HEK293 (cell line): ENCODE measurements at regions not wholly inside any gene's neighbourhood (a gene's known extent, or its start where the extent isn't known, plus 50 kb on each side); places are given as distances from the start of the nearest gene placed in this dataset.

Experiments
- CTCF ChIP-seq: fragments of 450-650 bp; formaldehyde crosslinking; IDR thresholded peaks from 2 replicates; pipeline ENCODE4 v1.5.1; 2016; ENCODE audit warnings: missing biosample characterization, missing genetic modification characterization
- GLI4 ChIP-seq: fragments of 450-650 bp; formaldehyde crosslinking; IDR thresholded peaks from 2 replicates; pipeline ENCODE4 v1.5.1; 2016; ENCODE audit warnings: missing biosample characterization, missing genetic modification characterization
- ZNF146 ChIP-seq: fragments of 450-650 bp; formaldehyde crosslinking; IDR thresholded peaks from 2 replicates; pipeline ENCODE4 v1.5.1; 2016; ENCODE audit warnings: missing biosample characterization, missing genetic modification characterization
- ZNF157 ChIP-seq: fragments of 450-650 bp; formaldehyde crosslinking; IDR thresholded peaks from 2 replicates; pipeline ENCODE4 v1.5.1; 2016; ENCODE audit warnings: missing biosample characterization, missing genetic modification characterization
- ZNF404 ChIP-seq: fragments of 450-650 bp; formaldehyde crosslinking; IDR thresholded peaks from 2 replicates; pipeline ENCODE4 v1.5.1; 2017; ENCODE audit warnings: missing biosample characterization, missing genetic modification characterization
- ZNF654 ChIP-seq: fragments of 450-650 bp; formaldehyde crosslinking; IDR thresholded peaks from 2 replicates; pipeline ENCODE4 v1.5.1; 2016; ENCODE audit warnings: low read depth, missing biosample characterization, missing genetic modification characterization
- ZNF664 ChIP-seq: fragments of 450-650 bp; formaldehyde crosslinking; IDR thresholded peaks from 2 replicates; pipeline ENCODE4 v1.5.1; 2016; ENCODE audit warnings: missing biosample characterization, missing genetic modification characterization
- ZSCAN30 ChIP-seq: fragments of 450-650 bp; IDR thresholded peaks from 2 replicates; pipeline ENCODE4 v1.5.1; 2018; ENCODE audit warnings: missing biosample characterization, mild to moderate bottlenecking, missing genetic modification characterization, moderate library complexity
- ZXDB ChIP-seq: fragments of 450-650 bp; formaldehyde crosslinking; IDR thresholded peaks from 2 replicates; pipeline ENCODE4 v1.5.1; 2016; ENCODE audit warnings: missing biosample characterization, missing genetic modification characterization

GRCh38 chr1:229146647-229147046, 124.3 kb upstream of the RAB4A start:
- TF ChIP-seq CTCF (no peak), ZNF146 (tag by site-specific recombination) (no peak), ZNF404 (tag by site-specific recombination) (no peak), GLI4 (tag by site-specific recombination) (no peak), ZSCAN30 (no peak), ZNF664 (tag by site-specific recombination) (no peak), ZNF654 (tag by site-specific recombination) (no peak), ZXDB (tag by site-specific recombination) (no peak), ZNF157 (tag by site-specific recombination) (no peak)
